H9 (cell line): ENCODE measurements at regions not wholly inside any gene's neighbourhood (a gene's known extent, or its start where the extent isn't known, plus 50 kb on each side); places are given as distances from the start of the nearest gene placed in this dataset.

Experiments
- DNase-seq: peaks from one replicate; pipeline ENCODE4 v3.0.0-alpha.2; 2017
- H2AFZ ChIP-seq: one replicate; pipeline ENCODE4 v1.6.1; 2013; ENCODE audit warnings: mild to moderate bottlenecking, low read length, control low read depth, moderate library complexity
- H2AK5ac ChIP-seq: 2 replicates; pipeline ENCODE4 v1.6.1; 2013; ENCODE audit warnings: low read length, control low read depth, mixed read lengths; ENCODE audit not compliant: insufficient read length
- H2BK120ac ChIP-seq: one replicate; pipeline ENCODE4 v1.6.1; 2013; ENCODE audit warnings: low read depth, mild to moderate bottlenecking, low read length, control low read depth, inconsistent platforms; ENCODE audit not compliant: poor library complexity, severe bottlenecking
- H2BK12ac ChIP-seq: 2 replicates; pipeline ENCODE4 v1.6.1; 2013; ENCODE audit warnings: low read length, control low read depth, mixed read lengths, low read depth; ENCODE audit not compliant: insufficient read length
- H2BK15ac ChIP-seq: 2 replicates; pipeline ENCODE4 v1.6.1; 2013; ENCODE audit warnings: low read depth, low read length, control low read depth
- H2BK20ac ChIP-seq: one replicate; pipeline ENCODE4 v1.6.1; 2013; ENCODE audit warnings: low read depth, mild to moderate bottlenecking, low read length, control low read depth, inconsistent platforms; ENCODE audit not compliant: poor library complexity, severe bottlenecking
- H2BK5ac ChIP-seq: 2 replicates; pipeline ENCODE4 v1.6.1; 2013; ENCODE audit warnings: low read length, control low read depth, mixed read lengths; ENCODE audit not compliant: insufficient read length
- H3K14ac ChIP-seq: 2 replicates; pipeline ENCODE4 v1.6.1; 2013; ENCODE audit warnings: low read length, control low read depth; ENCODE audit not compliant: insufficient read depth
- H3K18ac ChIP-seq: 2 replicates; pipeline ENCODE4 v1.6.1; 2013; ENCODE audit warnings: low read depth, mild to moderate bottlenecking, mixed read lengths, low read length, control low read depth; ENCODE audit not compliant: insufficient read length
- H3K23ac ChIP-seq: 2 replicates; pipeline ENCODE4 v1.6.1; 2013; ENCODE audit warnings: low read length, control low read depth, mixed read lengths, low read depth; ENCODE audit not compliant: insufficient read length
- H3K23me2 ChIP-seq: 2 replicates; pipeline ENCODE4 v1.6.1; 2013; ENCODE audit warnings: low read depth, mild to moderate bottlenecking, mixed read lengths, low read length, control low read depth; ENCODE audit not compliant: insufficient read length, poor library complexity, severe bottlenecking
- H3K27ac ChIP-seq: 2 replicates; pipeline ENCODE4 v1.5.1; 2013; ENCODE audit warnings: low read length, control low read depth, mixed read lengths, low read depth; ENCODE audit not compliant: insufficient read length
- H3K27me3 ChIP-seq: 2 replicates; pipeline ENCODE4 v1.6.1; 2013; ENCODE audit warnings: low read length, control low read depth, inconsistent platforms; ENCODE audit not compliant: insufficient read depth
- H3K4ac ChIP-seq: 2 replicates; pipeline ENCODE4 v1.6.1; 2013; ENCODE audit warnings: low read depth, mild to moderate bottlenecking, control low read depth, inconsistent platforms, low read length, moderate library complexity
- H3K4me1 ChIP-seq: 2 replicates; pipeline ENCODE4 v1.6.1; 2013; ENCODE audit warnings: low read length, control low read depth, inconsistent platforms; ENCODE audit not compliant: insufficient read depth
- H3K4me2 ChIP-seq: 2 replicates; pipeline ENCODE4 v1.6.1; 2013; ENCODE audit warnings: low read length, control low read depth, mixed read lengths; ENCODE audit not compliant: insufficient read length, insufficient read depth
- H3K56ac ChIP-seq: 2 replicates; pipeline ENCODE4 v1.6.1; 2013; ENCODE audit warnings: low read depth, mild to moderate bottlenecking, mixed read lengths, low read length, control low read depth; ENCODE audit not compliant: insufficient read length
- H3K79me1 ChIP-seq: 2 replicates; pipeline ENCODE4 v1.6.1; 2013; ENCODE audit warnings: low read depth, mild to moderate bottlenecking, moderate library complexity, low read length, control low read depth, inconsistent platforms; ENCODE audit not compliant: insufficient read depth, poor library complexity, severe bottlenecking
- H3K79me2 ChIP-seq: 2 replicates; pipeline ENCODE4 v1.6.1; 2013; ENCODE audit warnings: low read length, control low read depth, inconsistent platforms; ENCODE audit not compliant: insufficient read depth
- H3K9ac ChIP-seq: 2 replicates; pipeline ENCODE4 v1.6.1; 2013; ENCODE audit warnings: low read length, control low read depth, mixed read lengths; ENCODE audit not compliant: insufficient read length; ENCODE audit errors: extremely low read depth
- H3K9me3 ChIP-seq: one replicate; pipeline ENCODE4 v1.6.1; 2013; ENCODE audit warnings: low read depth, low read length, inconsistent platforms; ENCODE audit not compliant: control insufficient read depth
- H3T11ph ChIP-seq: one replicate; pipeline ENCODE4 v1.6.1; 2013; ENCODE audit warnings: mild to moderate bottlenecking, low read length, control low read depth, inconsistent platforms
- H4K20me1 ChIP-seq: one replicate; pipeline ENCODE4 v1.6.1; 2013; ENCODE audit not compliant: control insufficient read depth, insufficient read length, insufficient read depth
- H4K5ac ChIP-seq: 2 replicates; pipeline ENCODE4 v1.6.1; 2013; ENCODE audit warnings: low read depth, mild to moderate bottlenecking, mixed read lengths, low read length, control low read depth; ENCODE audit not compliant: insufficient read length
- H4K8ac ChIP-seq: replicated peaks from 2 replicates; pipeline ENCODE4 v1.6.1; 2013; ENCODE audit warnings: low read length, control low read depth, mixed read lengths, low read depth; ENCODE audit not compliant: insufficient read length
- H4K91ac ChIP-seq: 2 replicates; pipeline ENCODE4 v1.6.1; 2013; ENCODE audit warnings: low read depth, mild to moderate bottlenecking, moderate library complexity, mixed read lengths, low read length, control low read depth; ENCODE audit not compliant: insufficient read length
- H3K27ac Mint-ChIP-seq, 3 experiments: 2 replicates in 2 of 3; 3 replicates in 1 of 3; pipeline ENCODE4 v1.8.0; 2020 to 2021; ENCODE audit warnings: mixed read lengths in 3 of 3, mild to moderate bottlenecking in 1 of 3, moderate library complexity in 1 of 3
- H3K27me3 Mint-ChIP-seq: 2 replicates; pipeline ENCODE4 v1.8.0; 2021; ENCODE audit warnings: low read depth, mild to moderate bottlenecking, moderate library complexity, mixed read lengths
- H3K36me3 Mint-ChIP-seq, 3 experiments: 2 replicates in 2 of 3; 3 replicates in 1 of 3; pipeline ENCODE4 v1.8.0; 2020 to 2021; ENCODE audit warnings: low read depth in 3 of 3, mixed read lengths in 3 of 3; ENCODE audit not compliant: insufficient read depth in 1 of 3
- H3K4me1 Mint-ChIP-seq, 2 experiments: 2 replicates each; pipeline ENCODE4 v1.8.0; 2020; ENCODE audit warnings: mixed read lengths in 2 of 2
- H3K4me3 Mint-ChIP-seq, 2 experiments: 2 replicates in 1 of 2; 3 replicates in 1 of 2; pipeline ENCODE4 v1.8.0; 2020 to 2021; ENCODE audit warnings: mild to moderate bottlenecking in 2 of 2, mixed read lengths in 2 of 2, moderate library complexity in 1 of 2
- H3K9me3 Mint-ChIP-seq, 2 experiments: 2 replicates in 1 of 2; 3 replicates in 1 of 2; pipeline ENCODE4 v1.8.0; 2020; ENCODE audit warnings: mild to moderate bottlenecking in 2 of 2, mixed read lengths in 2 of 2, moderate library complexity in 1 of 2
- CTCF ChIP-seq: fragments of 200-600 bp; sonication (generic); conservative IDR thresholded peaks from 3 replicates; pipeline ENCODE4 v1.8.0; 2021; ENCODE audit warnings: antibody characterized with exemption, mild to moderate bottlenecking
- WGBS: extraction: QIAGEN DNeasy Blood & Tissue Kit; methylation state at CpG from one replicate; pipeline ENCODE4 v1.1.7; 2013; ENCODE audit warnings: missing lambda C conversion rate, low lambda C conversion rate, mixed read lengths; ENCODE audit not compliant: insufficient read length; ENCODE audit errors: extremely low coverage; 5-methylcytosine and 5-hydroxymethylcytosine counted together

DNA sequence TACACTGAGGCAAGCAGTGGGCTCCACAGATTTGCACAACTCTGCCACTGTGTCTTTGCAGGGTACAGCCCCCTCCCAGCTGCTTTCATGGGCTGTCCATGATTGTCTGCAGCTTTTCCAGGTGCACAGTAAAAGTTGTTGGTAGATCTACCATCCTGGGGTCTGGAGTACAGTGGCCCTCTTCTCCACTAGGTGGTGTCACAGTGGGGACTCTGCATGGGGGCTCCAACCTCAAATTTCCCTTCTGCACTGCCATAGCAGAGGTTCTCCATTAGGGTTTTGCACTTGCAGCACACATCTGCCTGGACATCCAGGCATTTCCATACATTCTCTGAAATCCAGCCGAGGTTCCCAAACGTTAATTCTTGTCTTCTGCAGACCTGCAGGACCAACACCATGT lies 1002.3 kb downstream of the FAM133A start:
- peaks cover 8% of the 10 kb centered on the region for H3K9me3 ChIP-seq
- no peak for DNase-seq
- no peak overlapping the region for H2BK20ac ChIP-seq
- no peak overlapping the region for H4K8ac ChIP-seq
- no peak overlapping the region for H3K18ac ChIP-seq
- H3K79me1 ChIP-seq, result no peaks in the 10 kb centered on the region
- TF ChIP-seq CTCF, result peak; percentile 60
- no peak overlapping the region for H3K4me2 ChIP-seq
- Mint-ChIP-seq H3K4me1 (peaks cover 2 to 22% of the 10 kb centered on the region in 2 experiments; a peak in 3 of 4 replicates), H3K36me3 (peaks cover 38 to 93% (median 56%) of the 10 kb centered on the region in 3 experiments), H3K9me3 (peaks cover 18 to 41% of the 10 kb centered on the region in 2 experiments; a peak in 4 of 5 replicates), H3K27ac (peak overlapping the region in 1 of 3 experiments; percentile 87; a peak in 1 of 7 replicates), H3K4me3 (no peak overlapping the region), H3K27me3 (no peaks in the 10 kb centered on the region)
- no peak overlapping the region for H3K14ac ChIP-seq
- H2BK5ac ChIP-seq, result no peak overlapping the region
- H2BK15ac ChIP-seq, result no peak overlapping the region
- no CpG with 5 or more reads among the region's 2 CpGs for whole genome bisulfite sequencing
- H4K20me1 ChIP-seq, result no peaks in the 10 kb centered on the region
- H3K23me2 ChIP-seq, result no peaks in the 10 kb centered on the region
- no peak overlapping the region for H4K91ac ChIP-seq
- no peak overlapping the region for H3K4ac ChIP-seq
- H3K27me3 ChIP-seq, result no peaks in the 10 kb centered on the region
- no peak overlapping the region for H3T11ph ChIP-seq
- no peak overlapping the region for H4K5ac ChIP-seq
- no peak overlapping the region for H2AFZ ChIP-seq
- H3K56ac ChIP-seq, result no peak overlapping the region
- H2BK120ac ChIP-seq, result no peak overlapping the region
- H3K4me1 ChIP-seq, result 0 out of 2 replicates have a peak, but pooled peaks cover 3% of the 10 kb centered on the region
- H2AK5ac ChIP-seq, result no peak overlapping the region
- H3K23ac ChIP-seq, result no peak overlapping the region
- no peak overlapping the region for H3K9ac ChIP-seq
- no peak overlapping the region for H2BK12ac ChIP-seq
- H3K27ac ChIP-seq, result no peak overlapping the region
- H3K79me2 ChIP-seq, result peaks cover 16% of the 10 kb centered on the region; the same call in 1 of the 2 replicates
